Kidney glomerular epithelial cell (primary cell): ENCODE measurements at regions not wholly inside any gene's neighbourhood (a gene's known extent, or its start where the extent isn't known, plus 50 kb on each side); places are given as distances from the start of the nearest gene placed in this dataset.
A peak's percentile ranks its signal among the peaks of the same experiment; 100 is the strongest.
"Not testable (repeated sequence)": the region's sequence is repeated elsewhere in the genome, so short reads cannot be mapped to it uniquely, and the experiment has no call there.

Source experiments
- DNase-seq: peaks from one replicate; lab custom pipeline; 2025; lab: John Stamatoyannopoulos, UW

DNA sequence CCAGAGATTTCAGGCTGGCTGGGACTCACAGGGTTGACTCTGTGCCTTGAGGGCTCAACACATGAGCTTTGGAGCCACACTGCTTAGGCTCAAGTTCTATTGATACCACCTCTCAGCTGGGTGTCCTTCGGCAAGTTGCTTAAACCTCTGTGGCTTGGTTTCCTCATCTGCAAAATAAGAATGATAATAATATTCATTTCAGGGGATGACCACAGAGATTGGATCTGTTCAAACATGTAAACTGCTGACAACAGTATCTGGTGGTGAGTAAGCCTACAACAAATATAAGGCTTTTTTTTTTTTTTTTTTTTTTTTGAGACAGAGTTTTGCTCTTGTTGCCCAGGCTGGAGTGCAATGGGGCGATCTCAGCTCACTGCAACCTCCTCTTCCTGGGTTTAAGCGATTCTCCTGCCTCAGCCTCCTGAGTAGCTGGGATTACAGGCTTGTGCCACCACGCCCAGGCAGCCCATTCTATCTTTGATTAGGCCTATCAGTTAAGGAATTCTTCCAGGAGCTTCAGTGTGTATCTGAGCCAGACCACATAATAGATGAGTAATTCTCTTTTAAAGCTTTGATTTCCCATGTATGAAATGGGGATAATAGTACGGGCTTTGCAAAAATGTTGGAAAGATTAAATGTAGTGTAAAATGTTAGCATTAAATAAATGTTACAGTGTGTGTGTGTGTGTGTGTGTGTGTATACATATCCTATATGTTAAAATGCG is 437.6 kb downstream of the PRDM2 start:
- peak; percentile 56 for DNase-seq

DNA sequence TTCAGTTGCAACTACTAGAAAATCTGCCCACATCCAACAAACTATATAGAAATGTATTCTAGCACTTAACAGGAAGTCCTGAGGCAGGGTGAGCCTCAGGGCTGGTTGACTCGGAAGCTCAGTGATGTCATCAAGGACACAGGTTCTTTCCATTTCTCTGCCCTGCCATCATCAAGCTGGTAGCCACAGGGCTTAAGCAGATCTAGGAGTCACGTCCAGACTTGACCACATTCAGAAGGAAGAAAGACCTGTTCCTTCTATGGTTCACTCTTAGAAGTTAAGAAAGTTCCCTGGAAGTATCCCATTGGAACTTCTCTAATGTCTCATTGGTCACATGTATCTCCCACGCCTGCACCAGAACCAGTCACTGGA is 438.1 kb downstream of the PRDM2 start:
- DNase-seq: peak; percentile 24

DNA sequence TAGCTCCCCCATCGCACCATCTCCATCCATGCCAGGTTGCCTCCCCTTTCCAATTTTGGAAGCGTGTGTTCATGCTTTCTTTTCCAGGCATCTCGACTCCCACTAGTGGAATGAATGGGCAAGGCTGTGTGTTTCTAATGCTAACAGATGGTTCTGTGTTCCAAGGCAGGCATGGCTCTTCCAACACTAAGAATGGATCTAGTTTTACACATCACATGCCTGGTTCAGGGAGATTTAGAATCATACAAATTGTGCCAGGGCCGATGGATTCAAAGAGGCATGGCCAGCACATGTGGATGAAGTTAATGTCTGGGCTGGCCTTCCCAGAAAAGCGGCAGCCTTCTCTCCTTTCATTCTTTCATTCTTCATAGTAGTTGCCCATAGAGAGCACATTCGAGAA is 438.7 kb downstream of the PRDM2 start:
- DNase-seq: no peak

DNA sequence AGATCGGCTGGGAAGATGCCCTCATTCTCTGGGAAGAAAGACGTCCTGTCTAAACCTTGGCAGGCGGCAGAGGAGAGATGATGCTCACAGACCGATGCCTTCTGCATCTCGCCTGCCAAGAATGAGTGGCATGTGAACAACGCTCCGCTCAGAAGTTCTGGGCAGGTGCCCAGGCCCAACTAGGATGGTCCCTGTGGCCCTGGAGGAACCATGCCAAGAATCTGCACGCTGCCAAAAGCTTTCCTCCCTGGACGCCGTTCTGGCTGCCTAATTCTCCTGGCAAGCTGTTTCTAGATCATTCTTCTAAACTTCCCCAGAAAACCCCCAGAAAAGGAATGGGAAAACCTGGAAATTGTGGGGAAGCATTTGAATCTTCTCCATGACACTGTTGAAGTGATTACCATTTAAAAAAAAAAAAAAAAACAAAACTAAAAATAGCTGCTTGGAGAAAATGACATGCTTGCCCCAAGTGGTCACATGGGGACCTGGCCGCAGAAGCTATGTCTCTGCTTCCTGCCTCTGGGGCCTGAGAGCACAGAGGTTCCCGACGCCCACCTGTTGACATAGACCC is 440.9 kb downstream of the PRDM2 start:
- peak; percentile 49 for DNase-seq

DNA sequence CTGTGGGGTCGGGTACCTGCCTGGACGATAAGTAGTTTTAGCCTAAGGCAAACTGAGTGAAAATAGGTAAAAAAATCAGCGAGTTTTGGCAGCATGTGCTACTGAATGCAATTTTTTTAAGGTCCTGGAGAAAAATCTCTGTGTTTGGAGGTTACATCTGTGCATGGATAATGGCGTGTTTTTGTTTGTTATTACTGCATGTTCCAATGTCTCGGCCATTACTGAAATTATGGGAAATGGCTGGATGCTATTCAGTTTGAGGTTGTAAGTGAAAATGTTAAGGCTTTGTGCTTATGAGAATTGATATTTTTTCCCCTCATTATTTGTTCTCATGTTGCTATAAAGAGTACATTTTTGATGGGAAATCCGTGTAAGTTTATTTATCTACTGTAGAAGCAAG is 441.7 kb downstream of the PRDM2 start:
- no peak for DNase-seq

GRCh38 chr1:14142397-14143100 is 442.6 kb downstream of the PRDM2 start:
- DNase-seq: no peak

DNA sequence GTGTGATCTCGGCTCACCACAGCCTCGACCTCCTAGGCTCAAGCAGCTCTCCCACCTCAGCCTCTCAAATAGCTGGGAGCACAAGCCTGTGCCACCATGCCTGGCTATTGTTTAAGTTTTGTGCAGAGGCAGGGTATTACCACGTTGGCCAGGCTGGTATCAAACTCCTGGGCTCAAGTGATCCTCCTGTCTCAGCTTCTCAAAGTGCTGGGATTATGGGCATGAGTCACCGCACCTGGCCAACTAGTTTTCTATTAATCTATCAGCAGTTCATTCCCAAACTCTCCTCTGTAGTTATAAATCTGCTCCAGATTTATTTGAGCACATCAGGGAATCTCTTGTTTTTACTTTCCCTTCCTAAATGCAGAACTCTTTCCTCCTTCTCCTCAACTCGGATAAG is 443.8 kb downstream of the PRDM2 start:
- no peak for DNase-seq

DNA sequence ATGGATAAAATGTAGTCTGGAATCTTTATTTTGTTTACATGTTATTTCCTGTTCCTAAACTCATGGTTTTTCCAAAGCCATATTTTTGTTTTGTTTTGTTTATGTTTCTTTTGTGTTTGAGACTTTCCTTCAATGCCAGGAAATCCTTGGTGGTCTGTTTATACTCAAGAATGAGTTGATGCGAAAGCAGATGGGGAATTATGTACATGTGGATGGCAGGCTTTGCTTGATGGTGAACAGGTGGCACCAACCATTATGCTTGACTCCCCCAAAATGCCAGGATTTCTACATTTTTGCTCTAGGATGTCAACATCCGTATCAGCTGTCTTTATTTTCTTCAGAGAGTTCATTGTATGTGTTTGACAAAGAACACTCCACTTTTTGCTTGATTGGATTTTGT is 448.5 kb downstream of the PRDM2 start:
- no peak for DNase-seq

DNA sequence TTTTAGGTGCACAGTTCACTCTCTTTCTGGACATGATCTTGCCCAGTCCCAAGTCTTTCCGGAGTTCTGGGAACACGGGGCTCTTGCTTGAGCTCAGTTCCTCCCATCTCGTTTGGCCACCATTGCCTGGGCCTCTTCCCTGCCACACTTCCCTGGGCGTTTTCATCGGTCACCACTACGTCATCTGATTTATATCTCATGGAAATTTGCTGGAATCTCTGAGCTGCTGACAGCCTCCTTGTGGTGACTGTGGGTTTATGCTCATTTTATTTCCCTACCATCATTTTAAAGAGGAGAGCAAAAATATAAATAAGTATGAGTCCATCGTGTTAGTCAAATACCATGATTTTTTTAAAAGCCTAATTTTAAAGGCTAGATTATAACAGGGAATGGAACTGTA is 449.1 kb upstream of the KAZN start:
- no peak for DNase-seq

DNA sequence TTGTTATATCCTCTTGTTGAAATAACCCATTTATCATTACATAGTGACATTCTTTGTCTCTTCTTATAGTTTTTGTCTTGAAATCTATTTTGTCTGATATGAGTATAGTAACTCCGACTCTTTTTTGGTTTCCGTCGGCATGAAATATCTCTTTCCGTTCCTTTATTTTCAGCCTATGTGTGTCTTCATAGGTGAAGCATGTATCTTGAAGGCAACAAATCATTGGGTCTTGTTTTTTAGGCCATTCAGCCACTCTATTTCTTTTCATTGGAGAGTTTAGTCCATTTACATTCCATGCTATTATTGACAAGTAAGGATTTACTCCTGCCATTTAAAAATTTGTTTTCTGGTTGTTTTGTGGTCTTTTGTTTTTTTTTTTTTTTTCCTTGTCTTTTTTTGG is 441.9 kb upstream of the KAZN start:
- DNase-seq: no peak

DNA sequence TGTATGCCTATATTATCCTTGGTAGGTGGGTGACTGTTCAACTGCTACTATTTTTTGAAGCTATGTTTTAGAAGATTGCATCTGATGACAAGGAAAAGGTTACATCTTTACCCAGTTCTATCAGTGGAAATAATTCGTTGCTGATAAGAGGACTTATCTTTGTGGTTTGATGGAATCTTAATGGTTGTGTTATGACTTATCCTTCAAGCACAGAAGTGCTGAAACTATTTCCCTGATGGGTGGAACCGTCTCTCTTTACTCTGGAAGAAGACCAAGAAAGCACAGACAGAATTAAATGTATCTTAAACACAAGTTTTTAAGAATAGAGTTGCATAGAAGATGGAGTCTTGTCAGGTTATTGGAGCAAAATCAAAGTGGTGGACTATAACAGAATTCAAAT is 437.7 kb upstream of the KAZN start:
- DNase-seq: no peak

DNA sequence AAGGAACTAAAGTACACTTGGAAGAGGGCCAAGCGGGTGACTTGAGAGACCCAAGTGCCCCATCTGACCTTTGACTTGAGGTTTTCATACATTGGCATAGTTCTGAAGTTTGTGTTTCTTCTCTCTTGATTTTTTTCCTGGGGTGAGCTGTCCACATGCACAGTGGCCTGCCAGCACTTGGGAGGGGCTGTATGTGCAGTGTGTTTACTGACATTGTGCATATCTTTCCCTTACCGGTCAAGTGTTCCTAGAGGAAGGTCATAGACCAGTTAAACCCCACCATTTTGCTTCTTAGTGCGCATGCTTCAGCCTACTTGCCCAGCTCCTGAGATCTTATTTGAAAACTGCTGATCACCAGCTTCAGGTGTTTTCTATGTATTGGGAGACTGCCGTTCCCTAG is 435.2 kb upstream of the KAZN start:
- DNase-seq: no peak

DNA sequence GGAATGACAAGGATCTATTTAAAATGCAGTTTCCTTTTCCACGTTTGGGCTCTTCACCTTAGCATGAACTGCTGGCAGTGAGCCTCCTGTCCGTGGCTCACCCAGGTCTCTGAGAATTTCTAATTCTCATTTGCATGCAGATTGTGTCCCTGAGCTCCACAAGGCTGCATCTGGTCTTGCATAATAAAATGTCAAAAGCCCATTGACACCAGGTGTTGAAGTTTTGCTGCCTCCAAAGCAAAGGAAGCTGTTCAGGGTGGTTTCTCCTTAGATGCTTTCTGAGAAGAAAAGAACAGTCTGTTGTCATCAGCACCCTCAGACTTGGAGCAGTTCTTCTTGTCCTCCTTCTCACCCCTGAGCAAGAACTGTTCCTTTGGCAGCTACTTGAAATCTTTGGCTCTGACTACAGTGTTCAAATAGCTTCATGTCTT is 433.1 kb upstream of the KAZN start:
- DNase-seq: no peak

- no peak for DNase-seq
These were observed 430.6 kb upstream of the KAZN start for GRCh38 chr1:14167884-14168283.

- DNase-seq: no peak
These were observed 430.0 kb upstream of the KAZN start for GRCh38 chr1:14168326-14169063.

DNA sequence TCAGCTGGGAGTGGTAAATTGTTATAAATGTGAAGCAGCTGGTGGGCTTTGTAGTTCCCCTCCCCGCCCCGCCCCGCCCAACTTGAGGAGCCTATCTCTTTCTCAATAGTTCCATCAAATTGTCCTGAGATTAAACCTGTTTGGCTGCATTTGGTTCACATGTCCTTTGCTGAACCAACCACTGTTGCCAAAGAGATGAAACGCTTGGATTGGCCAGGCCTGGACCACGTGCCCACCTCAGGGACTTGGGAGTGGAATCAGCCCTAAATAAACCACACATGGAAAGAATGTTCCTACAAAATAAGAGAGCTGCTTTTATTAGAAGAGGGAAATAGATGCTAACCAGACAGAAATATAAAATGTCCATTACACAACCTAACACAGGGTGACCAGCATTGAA is 424.9 kb upstream of the KAZN start:
- DNase-seq: no peak

- DNase-seq: not testable (repeated sequence)
These were observed 420.6 kb upstream of the KAZN start for GRCh38 chr1:14177866-14178265.

DNA sequence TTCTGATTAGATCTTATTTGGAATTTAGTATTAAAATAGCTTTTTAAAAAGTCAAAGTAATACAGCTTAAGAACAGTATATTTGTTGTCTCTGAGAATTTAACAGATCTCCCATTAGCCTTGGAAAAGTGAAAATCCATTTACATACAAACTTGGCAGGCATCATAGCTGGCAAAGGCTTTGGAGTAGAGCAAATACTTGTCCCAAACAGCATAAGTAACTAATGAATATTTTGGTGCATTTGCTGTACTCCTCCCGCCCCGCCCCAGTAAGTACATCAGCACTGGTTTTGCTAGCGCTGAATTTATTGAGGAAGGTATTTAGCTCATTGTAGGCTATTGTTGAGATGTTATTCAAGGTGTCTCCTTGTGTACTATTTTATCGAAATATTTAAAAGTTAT is 417.7 kb upstream of the KAZN start:
- no peak for DNase-seq

DNA sequence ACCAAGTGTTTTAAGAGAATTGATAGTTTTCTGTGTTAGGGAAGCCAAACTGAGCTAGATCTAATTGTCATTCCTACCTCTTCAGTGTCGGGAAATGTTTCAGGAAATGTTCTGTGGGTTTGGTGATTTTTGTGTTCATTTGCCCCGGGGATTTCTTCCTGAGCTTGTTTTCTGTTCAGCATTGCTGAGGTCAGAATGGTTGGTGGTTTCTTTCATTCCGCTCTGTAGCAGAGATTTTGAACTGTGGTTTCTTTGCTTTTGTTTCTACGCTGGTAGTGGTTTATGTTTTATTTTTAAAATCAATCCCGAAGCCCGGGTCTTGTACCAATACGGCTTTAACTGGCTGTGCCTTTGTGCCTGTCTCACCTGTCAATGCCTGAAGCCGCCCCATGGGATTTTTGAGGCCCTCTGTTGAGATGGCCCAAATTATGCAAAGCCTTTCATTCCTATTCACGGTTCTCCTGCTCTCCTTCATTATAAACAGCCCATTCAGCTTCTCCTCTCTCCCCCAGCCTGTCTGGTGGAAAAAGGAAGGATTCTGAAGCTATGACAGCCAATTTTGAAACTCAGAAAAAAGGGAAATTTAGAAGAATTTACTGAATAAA is 417.2 kb upstream of the KAZN start:
- DNase-seq: no peak

DNA sequence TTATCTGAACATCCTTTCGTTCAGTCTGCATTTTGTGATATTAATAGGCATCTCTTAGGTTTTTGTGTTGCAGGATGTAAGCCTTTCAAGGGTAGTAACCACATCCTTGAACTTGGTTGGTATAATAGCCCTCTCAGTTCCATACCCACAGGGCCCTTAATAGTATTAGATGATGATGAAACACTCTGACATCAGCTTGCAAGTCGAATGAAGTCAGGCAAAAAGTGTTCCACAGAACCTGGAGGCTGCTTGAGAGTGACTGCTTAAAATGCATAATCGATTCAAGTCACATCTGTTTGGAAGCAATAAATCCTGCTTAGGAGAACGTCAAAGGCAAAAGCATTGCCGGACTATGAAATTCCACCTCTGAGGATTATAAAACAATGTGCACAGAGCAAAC is 415.6 kb upstream of the KAZN start:
- DNase-seq: no peak

DNA sequence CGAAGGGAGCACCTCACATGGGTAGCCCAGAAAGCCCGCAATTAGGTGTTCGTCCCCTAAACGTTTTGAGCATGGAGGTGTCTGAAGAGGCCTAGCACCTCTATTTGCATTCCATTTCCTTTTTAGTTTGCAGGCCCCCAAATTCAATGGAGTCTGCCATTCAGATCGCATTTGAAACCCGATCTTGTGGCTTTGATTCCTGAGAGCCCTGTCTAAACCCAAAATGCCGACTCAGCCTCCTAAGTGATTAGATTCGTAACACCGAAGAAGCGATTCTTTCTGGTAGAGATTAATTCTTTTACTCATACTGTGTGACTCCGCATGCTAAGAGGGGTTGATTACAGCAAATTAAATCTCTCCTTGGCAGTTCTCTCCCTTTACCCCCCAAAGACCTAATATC is 415.2 kb upstream of the KAZN start:
- DNase-seq: no peak

- DNase-seq: no peak
These were observed 414.0 kb upstream of the KAZN start for GRCh38 chr1:14184454-14184853.
